Small intestine (tissue), 7 donors: ENCODE measurements at regions not wholly inside any gene's neighbourhood (a gene's known extent, or its start where the extent isn't known, plus 50 kb on each side); places are given as distances from the start of the nearest gene placed in this dataset.
"Not testable (repeated sequence)": the region's sequence is repeated elsewhere in the genome, so short reads cannot be mapped to it uniquely, and the experiment has no call there.

Experiments
- DNase-seq, 2 donors: peaks; one replicate each; pipeline versions ENCODE4 v3.0.0 to v3.0.0-alpha.2; 2013
- FAIRE-seq: peaks from 2 replicates; lab custom pipeline; 2012; peaks lifted over from hg19 to GRCh38; lab: Jason Lieb, UNC
- H3K27ac ChIP-seq, 3 donors: one replicate each; pipeline ENCODE4 v1.5.1; 2013; ENCODE audit warnings: low read length in 2 of 3, mild to moderate bottlenecking in 2 of 3, control low read depth in 1 of 3, inconsistent platforms in 1 of 3, low read depth in 1 of 3, moderate library complexity in 1 of 3
- H3K27me3 ChIP-seq, 3 donors: one replicate each; pipeline ENCODE4 v1.6.1; 2013; ENCODE audit warnings: low read length in 3 of 3, inconsistent platforms in 1 of 3; ENCODE audit not compliant: control insufficient read depth in 3 of 3, insufficient read depth in 3 of 3
- H3K36me3 ChIP-seq, 3 donors: one replicate each; pipeline ENCODE4 v1.6.1; 2013; ENCODE audit warnings: low read length in 3 of 3, inconsistent platforms in 1 of 3, low read depth in 1 of 3, mild to moderate bottlenecking in 1 of 3, moderate library complexity in 1 of 3; ENCODE audit not compliant: control insufficient read depth in 3 of 3, insufficient read depth in 2 of 3
- H3K4me1 ChIP-seq, 3 donors: one replicate each; pipeline ENCODE4 v1.6.1; 2013; ENCODE audit warnings: low read length in 2 of 3, inconsistent platforms in 1 of 3, low read depth in 1 of 3, mild to moderate bottlenecking in 1 of 3, moderate library complexity in 1 of 3; ENCODE audit not compliant: control insufficient read depth in 3 of 3, insufficient read depth in 2 of 3
- H3K4me3 ChIP-seq, 3 donors: one replicate each; pipeline ENCODE4 v1.5.1; 2013; ENCODE audit warnings: low read length in 3 of 3, control low read depth in 1 of 3, inconsistent platforms in 1 of 3, low read depth in 1 of 3, mild to moderate bottlenecking in 1 of 3, moderate library complexity in 1 of 3
- H3K9me3 ChIP-seq, 2 donors: one replicate each; pipeline ENCODE4 v1.6.1; 2013; ENCODE audit warnings: low read depth in 1 of 2, low read length in 1 of 2; ENCODE audit not compliant: control insufficient read depth in 2 of 2, insufficient read depth in 1 of 2
- WGBS, 3 donors: extraction: QIAGEN DNeasy Blood & Tissue Kit; methylation state at CpG; one replicate each; pipeline ENCODE4 v1.1.7; 2013; 5-methylcytosine and 5-hydroxymethylcytosine counted together
- donor health status: healthy with polysubstance abuse.
- donor health status: control.
- donor health status: control.
- donor health status: Bipolar disorder and iron deficiency.
- donor health status: healthy.

DNA sequence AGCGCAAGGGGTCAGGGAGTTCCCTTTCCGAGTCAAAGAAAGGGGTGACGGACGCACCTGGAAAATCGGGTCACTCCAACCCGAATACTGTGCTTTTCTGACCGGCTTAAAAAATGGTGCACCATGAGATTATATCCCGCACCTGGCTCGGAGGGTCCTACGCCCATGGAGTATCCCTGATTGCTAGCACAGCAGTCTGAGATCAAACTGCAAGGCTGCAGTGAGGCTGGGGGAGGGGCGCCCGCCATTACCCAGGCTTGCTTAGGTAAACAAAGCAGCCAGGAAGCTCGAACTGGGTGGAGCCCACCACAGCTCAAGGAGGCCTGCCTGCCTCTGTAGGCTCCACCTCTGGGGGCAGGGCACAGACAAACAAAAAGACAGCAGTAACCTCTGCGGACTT is 426.1 kb upstream of the SPTLC3 start:
- not testable (repeated sequence) for DNase-seq, H3K4me1 ChIP-seq, H3K27me3 ChIP-seq, H3K4me3 ChIP-seq, H3K9me3 ChIP-seq, H3K27ac ChIP-seq, H3K36me3 ChIP-seq, FAIRE-seq
- WGBS, 3 donors: 83 to 86% (median 83%) methylated on average over 10 to 14 of the region's 14 CpGs

DNA sequence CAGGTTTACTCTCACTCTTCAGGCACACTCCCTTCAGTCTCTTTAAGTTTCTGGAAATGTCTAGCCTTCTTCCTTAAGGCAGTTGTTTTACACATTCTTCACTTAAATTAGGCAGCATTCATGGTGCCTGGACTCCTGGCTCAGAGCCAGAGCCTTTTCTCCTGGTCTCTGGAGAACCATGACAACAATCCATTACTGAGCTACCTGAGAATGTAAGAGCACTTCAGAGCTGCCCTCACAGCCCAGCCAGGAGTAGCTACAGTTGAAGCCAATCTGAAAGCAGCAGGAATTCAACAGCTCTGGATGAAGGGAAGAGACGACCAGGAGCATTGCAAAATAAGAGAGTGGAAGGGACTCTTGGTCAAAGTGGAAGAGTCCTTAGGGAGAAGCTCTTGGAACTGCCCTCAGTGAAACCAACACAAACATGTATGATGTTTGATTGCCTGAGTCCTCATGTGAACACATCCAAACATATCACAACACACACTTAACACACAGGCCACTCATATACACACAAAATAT is 416.8 kb upstream of the SPTLC3 start:
- H3K4me1 ChIP-seq: no peaks in the 10 kb centered on the region
- DNase-seq (no peak), FAIRE-seq (no peak)
- no peak overlapping the region for H3K27ac ChIP-seq
- H3K4me3 ChIP-seq: no peak overlapping the region
- no peaks in the 10 kb centered on the region for H3K9me3 ChIP-seq
- WGBS, 3 donors: 21 to 40% (median 31%) methylated on average over 1 of the region's 1 CpG
- no peaks in the 10 kb centered on the region for H3K27me3 ChIP-seq
- no peaks in the 10 kb centered on the region for H3K36me3 ChIP-seq

DNA sequence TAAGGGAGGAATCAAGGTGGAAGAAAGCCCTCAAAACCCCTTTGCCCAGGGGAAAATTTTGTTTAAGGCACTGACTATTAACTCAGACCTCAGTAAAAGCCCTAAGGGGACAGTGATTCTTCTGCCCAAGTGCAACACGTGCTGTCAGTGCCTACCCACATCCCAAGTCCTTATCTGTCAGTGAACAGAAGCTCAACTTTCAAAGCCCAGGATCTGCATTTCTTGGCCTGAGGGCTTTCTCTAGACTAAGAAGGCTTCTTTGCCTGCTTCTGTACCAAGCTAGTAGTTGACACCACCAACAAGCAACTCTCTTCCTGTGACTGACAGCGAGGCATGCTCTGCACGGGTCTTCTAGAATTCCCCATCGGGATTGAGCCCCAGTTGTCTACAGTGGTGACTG is 416.0 kb upstream of the SPTLC3 start:
- Histone ChIP-seq H3K27me3 (no peaks in the 10 kb centered on the region), H3K9me3 (no peaks in the 10 kb centered on the region), H3K4me1 (no peaks in the 10 kb centered on the region), H3K4me3 (no peak overlapping the region), H3K27ac (no peak overlapping the region), H3K36me3 (no peaks in the 10 kb centered on the region)
- WGBS, 3 donors: 62 to 76% (median 69%) methylated on average over 4 of the region's 4 CpGs
- DNase-seq (no peak), FAIRE-seq (no peak)

DNA sequence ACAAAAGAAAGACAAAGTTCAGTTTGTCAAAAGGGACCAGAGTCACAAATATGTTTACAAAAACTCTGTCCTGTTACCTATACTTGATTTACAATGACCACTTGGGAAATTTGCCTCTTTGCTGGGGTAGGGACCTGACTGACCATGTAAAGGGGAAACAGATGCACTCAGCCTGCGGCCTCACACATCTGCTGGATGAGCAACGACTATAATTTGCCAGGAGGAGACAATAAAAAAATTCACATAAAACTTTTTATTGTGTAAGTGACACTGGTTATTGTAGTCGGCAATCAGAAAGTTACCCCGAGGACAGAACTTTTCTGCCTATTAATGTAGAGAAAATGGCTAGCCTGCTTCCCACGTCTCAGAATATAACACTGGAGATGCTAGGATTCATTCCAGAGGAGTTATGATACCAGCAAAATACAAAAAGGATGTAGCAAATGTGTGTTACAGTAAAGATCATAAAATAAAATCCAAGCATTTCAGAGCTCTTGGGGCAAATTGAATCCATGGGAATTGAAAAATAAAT is 415.4 kb upstream of the SPTLC3 start:
- Histone ChIP-seq H3K4me3 (no peak overlapping the region), H3K27ac (no peak overlapping the region), H3K4me1 (no peaks in the 10 kb centered on the region), H3K27me3 (no peaks in the 10 kb centered on the region), H3K36me3 (no peaks in the 10 kb centered on the region), H3K9me3 (no peaks in the 10 kb centered on the region)
- FAIRE-seq (no peak), DNase-seq (no peak)
- 67 to 78% (median 68%) methylated on average over 5 of the region's 5 CpGs for WGBS, 3 donors

DNA sequence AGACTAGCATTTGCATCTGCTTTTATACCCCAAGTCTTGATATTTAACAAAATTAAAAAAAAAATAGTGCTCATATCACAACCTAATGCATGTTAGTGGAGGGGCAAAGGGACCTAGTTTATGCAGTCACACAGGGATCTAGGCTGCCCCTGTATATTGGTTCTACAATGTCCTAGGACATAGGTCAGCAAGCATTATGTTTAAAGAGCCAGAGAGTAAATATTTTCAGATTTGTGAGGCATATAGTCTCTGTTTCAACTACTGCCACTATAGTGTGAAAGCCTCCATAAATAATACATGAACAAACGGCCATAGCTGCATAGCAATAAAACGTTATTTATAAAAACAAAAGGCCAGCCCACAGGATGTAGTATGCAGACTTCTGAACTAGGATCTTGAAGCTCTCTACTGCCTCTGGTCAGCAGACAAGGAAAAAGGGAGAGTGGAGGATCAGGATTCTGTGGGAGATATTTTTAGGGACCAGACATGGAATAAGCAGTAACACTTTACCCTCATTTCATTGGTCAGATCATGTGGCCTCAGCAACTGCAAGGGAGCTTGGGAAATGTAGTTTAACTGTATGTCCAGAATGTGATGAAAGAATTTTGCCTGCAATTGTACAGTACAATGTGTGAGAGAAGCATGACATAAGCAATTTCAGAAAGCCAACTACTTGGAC is 414.2 kb upstream of the SPTLC3 start:
- WGBS, 3 donors: 17 to 22% (median 19%) methylated on average over 2 of the region's 2 CpGs
- no peaks in the 10 kb centered on the region for H3K4me1 ChIP-seq
- no peaks in the 10 kb centered on the region for H3K9me3 ChIP-seq
- H3K27ac ChIP-seq: no peak overlapping the region
- DNase-seq (peak in 1 of 2 donors; percentile 14), FAIRE-seq (no peak)
- H3K4me3 ChIP-seq: no peak overlapping the region
- no peaks in the 10 kb centered on the region for H3K36me3 ChIP-seq
- no peaks in the 10 kb centered on the region for H3K27me3 ChIP-seq

DNA sequence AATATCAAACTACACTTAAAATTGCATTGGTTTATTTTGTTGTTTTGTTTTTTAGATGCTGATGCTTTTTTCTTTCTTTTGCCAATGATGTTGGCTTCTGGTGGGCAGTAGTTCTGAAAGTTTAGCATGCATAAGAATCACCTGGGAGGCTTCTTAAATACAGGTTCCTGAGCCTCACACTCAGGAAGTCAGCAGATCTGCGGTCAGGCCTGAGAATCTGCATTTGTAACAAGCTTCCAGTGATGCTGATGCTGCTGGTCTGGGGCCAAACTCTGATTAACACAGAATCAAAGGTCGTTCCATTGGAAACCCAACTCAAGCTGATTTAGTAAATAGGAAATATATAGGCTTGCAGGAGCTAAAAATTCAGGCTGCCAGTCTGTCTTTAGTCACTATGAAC is 412.9 kb upstream of the SPTLC3 start:
- no peaks in the 10 kb centered on the region for H3K9me3 ChIP-seq
- WGBS, 3 donors: 44 to 69% (median 57%) methylated on average over 2 of the region's 2 CpGs
- FAIRE-seq (no peak), DNase-seq (no peak)
- H3K4me1 ChIP-seq: no peaks in the 10 kb centered on the region
- no peaks in the 10 kb centered on the region for H3K27me3 ChIP-seq
- no peak overlapping the region for H3K4me3 ChIP-seq
- no peaks in the 10 kb centered on the region for H3K36me3 ChIP-seq
- H3K27ac ChIP-seq: no peak overlapping the region

DNA sequence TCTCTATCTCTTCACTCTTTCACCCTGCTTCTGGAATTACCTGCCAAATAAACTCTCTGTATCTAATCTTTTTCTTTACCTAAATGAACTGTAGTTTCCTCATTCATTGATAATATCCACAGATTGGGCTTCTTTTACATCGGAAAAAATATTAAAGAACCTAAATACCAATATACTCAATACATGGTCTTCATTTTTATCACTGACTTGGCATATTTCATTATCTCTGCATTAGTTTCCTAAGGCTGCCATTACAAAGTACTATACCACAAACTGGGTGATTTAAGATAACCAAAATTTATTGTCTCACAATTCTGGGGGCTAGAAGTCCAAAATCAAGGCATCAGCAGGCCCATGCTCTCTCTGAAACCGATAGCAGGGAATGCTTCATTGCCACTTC is 411.9 kb upstream of the SPTLC3 start:
- DNase-seq (no peak), FAIRE-seq (no peak)
- Histone ChIP-seq H3K9me3 (no peaks in the 10 kb centered on the region), H3K27ac (no peak overlapping the region), H3K36me3 (no peaks in the 10 kb centered on the region), H3K27me3 (no peaks in the 10 kb centered on the region), H3K4me3 (no peak overlapping the region), H3K4me1 (no peaks in the 10 kb centered on the region)
- 75 to 82% (median 76%) methylated on average over 2 of the region's 2 CpGs for WGBS, 3 donors

DNA sequence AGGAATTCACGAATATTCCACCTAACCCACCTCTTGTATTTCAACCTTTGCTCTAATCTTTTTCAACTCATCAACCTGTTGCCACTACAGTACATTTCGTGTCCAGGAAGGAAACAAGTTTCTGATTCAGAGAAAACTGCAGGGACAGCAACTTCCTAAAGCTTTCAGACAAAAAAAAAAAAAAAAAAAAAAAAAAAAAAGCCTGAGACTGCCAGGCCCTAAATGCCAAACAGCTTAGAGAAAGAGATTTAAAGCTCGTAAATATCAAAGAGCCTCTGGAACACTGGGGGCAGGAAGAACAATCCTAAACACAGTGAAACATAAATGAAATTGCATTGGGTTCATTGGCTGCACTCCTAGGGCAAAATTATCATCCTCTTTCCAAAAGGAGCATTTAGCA is 411.2 kb upstream of the SPTLC3 start:
- Histone ChIP-seq H3K4me3 (no peak overlapping the region), H3K27ac (no peak overlapping the region), H3K36me3 (no peaks in the 10 kb centered on the region), H3K9me3 (no peaks in the 10 kb centered on the region), H3K27me3 (no peaks in the 10 kb centered on the region), H3K4me1 (no peaks in the 10 kb centered on the region)
- no peak for DNase-seq
- 37 to 41% (median 41%) methylated on average over 3 of the region's 3 CpGs for WGBS, 3 donors
- FAIRE-seq: no peak

DNA sequence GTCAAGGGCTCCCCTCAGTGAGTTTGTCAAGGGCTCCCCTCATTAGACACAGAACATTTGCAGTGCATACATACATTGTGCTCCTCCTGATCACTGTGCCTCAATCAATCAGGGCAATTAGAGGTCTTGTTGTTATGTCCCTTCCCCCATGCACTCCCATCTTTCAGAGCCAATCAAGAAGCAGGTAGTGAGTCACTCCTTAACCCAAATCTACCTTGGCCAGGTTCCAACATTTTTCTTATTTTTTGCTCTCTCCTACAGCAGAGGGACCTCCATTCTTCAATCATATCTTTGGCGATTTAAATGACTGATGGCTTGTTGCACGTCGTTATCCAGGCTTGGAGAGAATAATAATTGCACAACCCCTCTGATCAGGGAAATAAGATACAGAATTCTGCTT is 409.9 kb upstream of the SPTLC3 start:
- WGBS, 3 donors: 36 to 67% (median 63%) methylated on average over 3 of the region's 3 CpGs
- H3K36me3 ChIP-seq: no peaks in the 10 kb centered on the region
- no peaks in the 10 kb centered on the region for H3K27me3 ChIP-seq
- H3K9me3 ChIP-seq: no peaks in the 10 kb centered on the region
- FAIRE-seq (no peak), DNase-seq (no peak)
- H3K4me3 ChIP-seq: no peak overlapping the region
- no peaks in the 10 kb centered on the region for H3K4me1 ChIP-seq
- no peak overlapping the region for H3K27ac ChIP-seq
